HEK293 (cell line): ENCODE measurements at regions not wholly inside any gene's neighbourhood (a gene's known extent, or its start where the extent isn't known, plus 50 kb on each side); places are given as distances from the start of the nearest gene placed in this dataset.

Experiments used
- CTCF ChIA-PET: fragments of 350-600 bp; formaldehyde crosslinking; extraction: SDS; loops from one replicate; lab custom pipeline; 2021; ENCODE audit warnings: antibody characterized with exemption; lab: Yijun Ruan, JAX
- POLR2A ChIA-PET: fragments of 300-600 bp; formaldehyde crosslinking; extraction: SDS; loops from one replicate; lab custom pipeline; 2020; ENCODE audit warnings: antibody characterized with exemption, inconsistent platforms; lab: Yijun Ruan, JAX
- H3K27ac ChIP-seq: fragments of 200-500 bp; sonication (Bioruptor generic); 2 replicates; pipeline ENCODE4 v1.5.1; 2014; ENCODE audit warnings: low read depth, low read length, control low read depth, inconsistent platforms; ENCODE audit errors: extremely low read depth
- H3K36me3 ChIP-seq, 2 experiments: fragments of 200-500 bp in 1 of 2; sonication (Bioruptor generic) in 1 of 2; 1 replicate in 1 of 2; 2 replicates in 1 of 2; pipeline ENCODE4 v1.5.1; 2014 to 2017; ENCODE audit warnings: inconsistent platforms in 2 of 2, low read length in 2 of 2; ENCODE audit not compliant: control insufficient read depth in 2 of 2, insufficient read depth in 1 of 2
- H3K4me1 ChIP-seq: fragments of 200-500 bp; sonication (Bioruptor generic); 2 replicates; pipeline ENCODE4 v1.5.1; 2014; ENCODE audit warnings: mild to moderate bottlenecking, low read length, inconsistent platforms; ENCODE audit not compliant: control insufficient read depth, insufficient read depth
- H3K4me3 ChIP-seq: 2 replicates; pipeline ENCODE4 v1.5.1; 2011; ENCODE audit warnings: low read depth, mild to moderate bottlenecking, control low read depth, low read length, moderate library complexity
- H3K9me3 ChIP-seq: fragments of 200-500 bp; sonication (Bioruptor generic); 2 replicates; pipeline ENCODE4 v1.5.1; 2014; ENCODE audit warnings: low read depth, low read length, inconsistent platforms; ENCODE audit not compliant: control insufficient read depth, insufficient read depth
- EGR2 ChIP-seq: fragments of 450-650 bp; formaldehyde crosslinking; IDR thresholded peaks from 2 replicates; pipeline ENCODE4 v1.5.1; 2016; ENCODE audit warnings: low read depth, missing biosample characterization, missing genetic modification characterization
- ELK4 ChIP-seq: IDR thresholded peaks from 2 replicates; pipeline ENCODE4 v1.6.1; 2011; ENCODE audit warnings: mild to moderate bottlenecking, low read depth, low read length, borderline replicate concordance
- HIC1 ChIP-seq: fragments of 450-650 bp; formaldehyde crosslinking; IDR thresholded peaks from 2 replicates; pipeline ENCODE4 v1.5.1; 2016; ENCODE audit warnings: missing biosample characterization, missing genetic modification characterization
- KLF9 ChIP-seq: fragments of 450-650 bp; formaldehyde crosslinking; IDR thresholded peaks from 2 replicates; pipeline ENCODE4 v1.5.1; 2016; ENCODE audit warnings: missing biosample characterization, missing genetic modification characterization, low read depth
- MZF1 ChIP-seq: fragments of 450-650 bp; formaldehyde crosslinking; IDR thresholded peaks from 2 replicates; pipeline ENCODE4 v1.5.1; 2017; ENCODE audit warnings: missing biosample characterization, missing genetic modification characterization, borderline replicate concordance
- OVOL3 ChIP-seq: fragments of 450-650 bp; formaldehyde crosslinking; IDR thresholded peaks from 2 replicates; pipeline ENCODE4 v1.5.1; 2016; ENCODE audit warnings: missing biosample characterization, missing genetic modification characterization
- ZBTB49 ChIP-seq: fragments of 450-650 bp; formaldehyde crosslinking; IDR thresholded peaks from 2 replicates; pipeline ENCODE4 v1.5.1; 2016; ENCODE audit warnings: missing biosample characterization, missing genetic modification characterization, low read depth
- ZFP69B ChIP-seq: fragments of 450-650 bp; formaldehyde crosslinking; IDR thresholded peaks from 2 replicates; pipeline ENCODE4 v1.5.1; 2016; ENCODE audit warnings: missing biosample characterization, missing genetic modification characterization
- ZNF223 ChIP-seq: fragments of 450-650 bp; formaldehyde crosslinking; IDR thresholded peaks from 2 replicates; pipeline ENCODE4 v1.5.1; 2016; ENCODE audit warnings: missing biosample characterization, missing genetic modification characterization
- ZNF404 ChIP-seq: fragments of 450-650 bp; formaldehyde crosslinking; IDR thresholded peaks from 2 replicates; pipeline ENCODE4 v1.5.1; 2017; ENCODE audit warnings: missing biosample characterization, missing genetic modification characterization
- ZNF426 ChIP-seq: fragments of 450-650 bp; formaldehyde crosslinking; IDR thresholded peaks from 2 replicates; pipeline ENCODE4 v1.5.1; 2017; ENCODE audit warnings: missing biosample characterization, missing genetic modification characterization, mild to moderate bottlenecking, inconsistent platforms, moderate library complexity
- ZNF530 ChIP-seq: fragments of 450-650 bp; formaldehyde crosslinking; IDR thresholded peaks from 2 replicates; pipeline ENCODE4 v1.5.1; 2016; ENCODE audit warnings: low read depth, missing biosample characterization, missing genetic modification characterization
- ZNF670 ChIP-seq: fragments of 450-650 bp; formaldehyde crosslinking; IDR thresholded peaks from 2 replicates; pipeline ENCODE4 v1.5.1; 2016; ENCODE audit warnings: missing biosample characterization, missing genetic modification characterization, low read depth
- ZNF692 ChIP-seq: fragments of 450-650 bp; formaldehyde crosslinking; IDR thresholded peaks from 2 replicates; pipeline ENCODE4 v1.5.1; 2016; ENCODE audit warnings: missing biosample characterization, missing genetic modification characterization
- ZNF792 ChIP-seq: fragments of 450-650 bp; formaldehyde crosslinking; IDR thresholded peaks from 2 replicates; pipeline ENCODE4 v1.5.1; 2016; ENCODE audit warnings: missing biosample characterization, missing genetic modification characterization
- TF ChIP-seq, protein P1 (sequence below): fragments of 450-650 bp; formaldehyde crosslinking; IDR thresholded peaks from 2 replicates; pipeline ENCODE4 v1.5.1; 2016; ENCODE audit warnings: missing biosample characterization, missing genetic modification characterization, low read depth
- TF ChIP-seq, protein P2 (sequence below): fragments of 450-650 bp; formaldehyde crosslinking; IDR thresholded peaks from 2 replicates; pipeline ENCODE4 v1.5.1; 2017; ENCODE audit warnings: missing biosample characterization, missing genetic modification characterization

DNA sequence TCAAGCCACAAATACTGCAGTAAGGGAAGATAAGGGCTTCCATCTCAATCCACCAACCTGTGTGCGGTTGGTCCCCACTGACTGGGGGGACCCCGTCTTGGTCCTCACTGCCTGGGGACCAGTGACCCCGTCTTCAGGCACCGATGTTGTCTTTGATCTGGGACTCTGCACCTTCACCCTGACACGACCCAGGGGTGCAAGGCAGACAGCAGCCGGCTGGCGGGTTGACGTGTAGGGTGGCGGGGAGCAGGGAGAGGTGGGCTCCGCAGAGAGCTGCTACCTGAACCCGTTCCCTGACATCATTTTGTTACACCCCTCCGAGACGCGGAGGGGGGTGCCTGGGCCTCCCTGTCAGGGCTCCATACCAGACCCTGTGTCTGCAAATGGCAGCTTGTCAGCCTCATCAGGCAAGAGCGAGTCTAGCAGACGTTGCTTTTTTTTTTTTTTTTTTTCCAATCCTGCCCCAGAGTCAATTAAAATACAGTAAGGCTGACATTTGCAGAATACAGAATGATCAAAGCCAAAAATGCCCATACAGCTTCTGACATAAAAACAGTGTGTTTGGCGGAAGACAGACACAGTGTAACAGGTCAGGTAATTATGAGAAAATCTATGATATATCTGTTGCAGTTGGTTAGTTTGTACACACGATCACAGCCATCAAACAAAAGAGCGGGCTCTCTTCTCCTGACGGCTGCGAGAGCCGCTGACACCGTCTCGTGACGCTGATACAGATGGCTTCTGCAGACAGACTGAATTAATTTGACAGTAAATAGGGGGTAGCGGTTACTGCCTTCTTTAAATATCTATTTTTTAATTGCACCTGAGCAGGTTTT, 118.6 kb downstream of the CRLF2 start (continued):
- TF ChIP-seq, protein P1, sequence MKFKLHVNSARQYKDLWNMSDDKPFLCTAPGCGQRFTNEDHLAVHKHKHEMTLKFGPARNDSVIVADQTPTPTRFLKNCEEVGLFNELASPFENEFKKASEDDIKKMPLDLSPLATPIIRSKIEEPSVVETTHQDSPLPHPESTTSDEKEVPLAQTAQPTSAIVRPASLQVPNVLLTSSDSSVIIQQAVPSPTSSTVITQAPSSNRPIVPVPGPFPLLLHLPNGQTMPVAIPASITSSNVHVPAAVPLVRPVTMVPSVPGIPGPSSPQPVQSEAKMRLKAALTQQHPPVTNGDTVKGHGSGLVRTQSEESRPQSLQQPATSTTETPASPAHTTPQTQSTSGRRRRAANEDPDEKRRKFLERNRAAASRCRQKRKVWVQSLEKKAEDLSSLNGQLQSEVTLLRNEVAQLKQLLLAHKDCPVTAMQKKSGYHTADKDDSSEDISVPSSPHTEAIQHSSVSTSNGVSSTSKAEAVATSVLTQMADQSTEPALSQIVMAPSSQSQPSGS (tag by site-specific recombination), result no peak
- TF ChIP-seq, all 188 proteins: peak for 0

DNA sequence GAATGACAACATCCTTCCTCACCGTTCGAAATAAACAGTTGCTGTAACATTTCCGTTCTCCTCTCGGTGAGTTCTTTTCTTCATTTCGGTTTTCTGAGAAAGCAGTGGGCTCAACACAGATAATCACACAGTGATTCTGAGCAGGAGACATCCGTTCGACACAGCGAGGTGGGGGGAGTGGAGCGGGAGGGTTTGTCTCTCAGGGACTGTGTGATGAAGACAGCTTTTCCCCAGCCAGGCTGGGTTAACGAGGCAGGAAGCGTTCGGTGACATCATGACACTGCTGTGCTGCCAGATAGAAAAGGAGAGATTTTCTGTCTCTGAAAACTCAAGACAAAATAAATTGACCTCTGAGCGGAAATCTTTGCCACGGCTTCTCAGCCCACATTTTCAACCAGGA, 119.3 kb downstream of the CRLF2 start:
- POLR2A ChIA-PET, result no interaction called here

More for the DNA sequence above, 119.3 kb downstream of the CRLF2 start:
- Histone ChIP-seq H3K27ac (no peak overlapping the region), H3K4me3 (no peak overlapping the region), H3K9me3 (no peaks in the 10 kb centered on the region; the same call in 1 of the 2 replicates), H3K4me1 (no peaks in the 10 kb centered on the region), H3K36me3 (no peaks in the 10 kb centered on the region)
- no peak for TF ChIP-seq KLF9 (tag by site-specific recombination)
- no peak for TF ChIP-seq ZNF223 (tag by site-specific recombination)
- no peak for TF ChIP-seq OVOL3 (tag by site-specific recombination)
- no peak for TF ChIP-seq EGR2
- TF ChIP-seq, protein P2, sequence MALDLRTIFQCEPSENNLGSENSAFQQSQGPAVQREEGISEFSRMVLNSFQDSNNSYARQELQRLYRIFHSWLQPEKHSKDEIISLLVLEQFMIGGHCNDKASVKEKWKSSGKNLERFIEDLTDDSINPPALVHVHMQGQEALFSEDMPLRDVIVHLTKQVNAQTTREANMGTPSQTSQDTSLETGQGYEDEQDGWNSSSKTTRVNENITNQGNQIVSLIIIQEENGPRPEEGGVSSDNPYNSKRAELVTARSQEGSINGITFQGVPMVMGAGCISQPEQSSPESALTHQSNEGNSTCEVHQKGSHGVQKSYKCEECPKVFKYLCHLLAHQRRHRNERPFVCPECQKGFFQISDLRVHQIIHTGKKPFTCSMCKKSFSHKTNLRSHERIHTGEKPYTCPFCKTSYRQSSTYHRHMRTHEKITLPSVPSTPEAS (tag by site-specific recombination), result no peak
- no peak for TF ChIP-seq MZF1 (tag by site-specific recombination)
- no peak for TF ChIP-seq HIC1 (tag by site-specific recombination)
- no peak for TF ChIP-seq ZFP69B (tag by site-specific recombination)
- no peak for TF ChIP-seq ZNF692
- no peak for TF ChIP-seq ZNF792 (tag by site-specific recombination)
- no peak for TF ChIP-seq ZNF670 (tag by site-specific recombination)
- no peak for TF ChIP-seq ZNF426 (tag by site-specific recombination)
- no peak for TF ChIP-seq ZNF530 (tag by site-specific recombination)
- TF ChIP-seq ELK4, result no peak
- TF ChIP-seq ZBTB49 (tag by site-specific recombination), result no peak
- TF ChIP-seq ZNF404 (tag by site-specific recombination), result no peak
- CTCF ChIA-PET, result no interaction called here
